GM13977 (cell line): ENCODE measurements at regions not wholly inside any gene's neighbourhood (a gene's known extent, or its start where the extent isn't known, plus 50 kb on each side); places are given as distances from the start of the nearest gene placed in this dataset.

Experiments
- DNase-seq: peaks from one replicate; pipeline ENCODE4 v3.0.0; 2012; ENCODE audit warnings: low spot score
- in situ Hi-C: fragments of 300-500 bp; cut with MboI; formaldehyde crosslinking; loops from one replicate; pipeline ENCODE4 v1.12.0; 2022; ENCODE audit warnings: low sequenced_read_pairs, low pct_unique_long_range_greater_than_20kb, mixed read lengths, inconsistent platforms; ENCODE audit not compliant: unreplicated experiment
- TF ChIP-seq, protein P1 (sequence below): IDR thresholded peaks from 2 replicates; pipeline ENCODE4 v1.5.1; 2012; ENCODE audit warnings: mild to moderate bottlenecking, control low read depth; ENCODE audit not compliant: insufficient read depth; ENCODE audit errors: extremely low read depth, missing control alignments

DNA sequence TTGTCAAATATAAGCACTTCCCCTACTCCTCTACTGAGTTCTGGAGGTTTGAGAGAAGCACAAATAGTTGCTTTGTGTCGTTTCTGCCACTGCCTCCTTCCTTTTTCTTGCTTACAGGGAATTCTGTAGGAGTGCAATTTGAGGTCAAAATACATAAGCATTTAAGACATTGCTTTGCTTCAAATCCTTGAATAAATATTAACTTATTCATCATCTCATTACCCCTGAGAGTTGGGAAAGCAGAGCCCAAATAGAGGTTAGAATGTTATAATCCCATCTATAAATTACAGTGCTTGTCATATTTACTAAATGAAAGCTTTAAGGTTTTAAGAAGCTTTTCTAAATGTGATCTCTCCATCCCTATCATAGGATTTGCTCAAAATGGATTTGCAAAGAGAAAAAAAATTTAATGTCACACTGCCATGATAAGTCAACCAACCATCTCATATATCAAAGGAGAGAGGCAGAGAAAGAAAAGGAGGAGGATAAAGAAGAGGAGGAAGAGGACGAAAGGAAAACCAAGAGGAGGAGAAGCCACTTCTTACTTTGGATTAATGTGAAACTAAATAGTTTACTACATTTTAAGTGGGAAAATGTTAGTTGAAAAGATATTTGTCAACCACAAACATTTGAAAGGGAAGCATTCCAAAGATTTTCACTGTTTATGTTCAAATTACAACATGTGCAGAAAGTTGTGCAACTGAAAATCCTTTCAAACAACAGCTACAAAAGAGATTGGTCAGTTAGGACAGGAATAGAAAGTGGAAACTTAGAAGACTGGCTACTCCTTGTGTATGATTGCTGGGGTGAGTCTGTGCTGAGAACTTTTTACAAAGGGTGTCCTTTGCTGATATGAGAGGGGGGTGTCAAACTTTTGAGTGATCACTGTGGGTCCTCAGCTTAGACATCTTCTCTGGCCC is 277.3 kb upstream of the FN1 start:
- TF ChIP-seq, protein P1, sequence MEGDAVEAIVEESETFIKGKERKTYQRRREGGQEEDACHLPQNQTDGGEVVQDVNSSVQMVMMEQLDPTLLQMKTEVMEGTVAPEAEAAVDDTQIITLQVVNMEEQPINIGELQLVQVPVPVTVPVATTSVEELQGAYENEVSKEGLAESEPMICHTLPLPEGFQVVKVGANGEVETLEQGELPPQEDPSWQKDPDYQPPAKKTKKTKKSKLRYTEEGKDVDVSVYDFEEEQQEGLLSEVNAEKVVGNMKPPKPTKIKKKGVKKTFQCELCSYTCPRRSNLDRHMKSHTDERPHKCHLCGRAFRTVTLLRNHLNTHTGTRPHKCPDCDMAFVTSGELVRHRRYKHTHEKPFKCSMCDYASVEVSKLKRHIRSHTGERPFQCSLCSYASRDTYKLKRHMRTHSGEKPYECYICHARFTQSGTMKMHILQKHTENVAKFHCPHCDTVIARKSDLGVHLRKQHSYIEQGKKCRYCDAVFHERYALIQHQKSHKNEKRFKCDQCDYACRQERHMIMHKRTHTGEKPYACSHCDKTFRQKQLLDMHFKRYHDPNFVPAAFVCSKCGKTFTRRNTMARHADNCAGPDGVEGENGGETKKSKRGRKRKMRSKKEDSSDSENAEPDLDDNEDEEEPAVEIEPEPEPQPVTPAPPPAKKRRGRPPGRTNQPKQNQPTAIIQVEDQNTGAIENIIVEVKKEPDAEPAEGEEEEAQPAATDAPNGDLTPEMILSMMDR, result no peak
- DNase-seq, result no peak
- in situ Hi-C loops, result no loop called here

GRCh38 chr2:215712219-215712868 is 276.5 kb upstream of the FN1 start:
- TF ChIP-seq, protein P1, result no peak
- no peak for DNase-seq
- in situ Hi-C loops, result no loop called here

GRCh38 chr2:215711471-215712034 is 275.7 kb upstream of the FN1 start:
- no peak for DNase-seq
- in situ Hi-C loops, result no loop called here

GRCh38 chr2:215707608-215708007 is 271.7 kb upstream of the FN1 start:
- no peak for DNase-seq
- TF ChIP-seq, protein P1, result no peak
- in situ Hi-C loops, result no loop called here

More at GRCh38 chr2:215711471-215712034, 275.7 kb upstream of the FN1 start:
- TF ChIP-seq, protein P1, result no peak

- DNase-seq, result no peak
- TF ChIP-seq, protein P1, result no peak
- in situ Hi-C loops, result no loop called here
Observed at GRCh38 chr2:215705771-215706361, 270.0 kb upstream of the FN1 start.

GRCh38 chr2:215705281-215705680 is 269.4 kb upstream of the FN1 start:
- DNase-seq, result no peak
- TF ChIP-seq, protein P1, result no peak
- in situ Hi-C loops, result no loop called here
